Thymus (tissue), 11 donors: ENCODE measurements at regions not wholly inside any gene's neighbourhood (a gene's known extent, or its start where the extent isn't known, plus 50 kb on each side); places are given as distances from the start of the nearest gene placed in this dataset.
"Not testable (repeated sequence)": the region's sequence is repeated elsewhere in the genome, so short reads cannot be mapped to it uniquely, and the experiment has no call there.

ENCODE experiments used
- DNase-seq, 9 donors: peaks; one replicate each; pipeline ENCODE4 v3.0.0-alpha.2; 2013; ENCODE audit warnings: low spot score in 9 of 9, low read depth in 6 of 9, missing footprints in 1 of 9
- H3K27ac ChIP-seq, 2 donors: one replicate each; pipeline ENCODE4 v1.5.1; 2013; ENCODE audit warnings: control low read depth in 1 of 2, low read depth in 1 of 2, low read length in 1 of 2, mild to moderate bottlenecking in 1 of 2, moderate library complexity in 1 of 2
- H3K27me3 ChIP-seq, 2 donors: one replicate each; pipeline ENCODE4 v1.5.1; 2013; ENCODE audit warnings: low read length in 1 of 2; ENCODE audit not compliant: control insufficient read depth in 2 of 2, insufficient read depth in 1 of 2
- H3K36me3 ChIP-seq, 2 donors: one replicate each; pipeline ENCODE4 v1.5.1; 2013; ENCODE audit warnings: low read length in 1 of 2, mild to moderate bottlenecking in 1 of 2, moderate library complexity in 1 of 2; ENCODE audit not compliant: control insufficient read depth in 2 of 2, insufficient read depth in 2 of 2
- H3K4me1 ChIP-seq, 2 donors: one replicate each; pipeline ENCODE4 v1.5.1; 2013; ENCODE audit warnings: low read length in 2 of 2; ENCODE audit not compliant: control insufficient read depth in 2 of 2, insufficient read depth in 2 of 2
- H3K4me3 ChIP-seq, 2 donors: one replicate each; pipeline ENCODE4 v1.5.1; 2013; ENCODE audit warnings: low read length in 2 of 2, control low read depth in 1 of 2, mild to moderate bottlenecking in 1 of 2
- H3K9me3 ChIP-seq, 2 donors: one replicate each; pipeline ENCODE4 v1.5.1; 2013; ENCODE audit warnings: low read length in 1 of 2, mild to moderate bottlenecking in 1 of 2; ENCODE audit not compliant: control insufficient read depth in 2 of 2, insufficient read depth in 1 of 2
- WGBS: extraction: QIAGEN DNeasy Blood & Tissue Kit; methylation state at CpG from one replicate; pipeline ENCODE4 v1.1.7; 2013; 5-methylcytosine and 5-hydroxymethylcytosine counted together
- donor health status: healthy.

DNA sequence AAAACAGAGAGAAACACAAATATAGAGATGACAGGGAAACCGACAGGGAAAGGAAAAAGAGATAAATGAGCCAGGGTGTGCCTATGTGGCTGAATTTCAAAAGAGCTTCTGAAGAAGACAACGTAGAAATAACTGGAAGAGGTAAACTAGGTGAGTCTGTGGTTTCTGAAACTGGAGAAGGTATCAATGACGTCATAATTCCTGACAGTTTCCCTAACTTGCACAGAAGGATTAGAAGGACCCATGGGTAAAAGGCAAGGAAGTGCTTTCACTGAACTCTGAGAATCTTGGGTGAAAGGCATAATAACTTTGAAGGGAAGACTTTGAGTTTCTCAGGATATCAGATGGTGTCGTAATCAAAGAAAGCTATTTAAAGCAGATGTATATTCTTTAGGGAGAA is 790.8 kb upstream of the NUDT12 start:
- H3K4me1 ChIP-seq, result no peaks in the 10 kb centered on the region
- WGBS, result 87% methylated on average over 4 of the region's 4 CpGs
- no peak for DNase-seq
- no peak overlapping the region for H3K27ac ChIP-seq
- no peaks in the 10 kb centered on the region for H3K36me3 ChIP-seq
- H3K4me3 ChIP-seq, result no peak overlapping the region
- no peaks in the 10 kb centered on the region for H3K9me3 ChIP-seq
- no peaks in the 10 kb centered on the region for H3K27me3 ChIP-seq

DNA sequence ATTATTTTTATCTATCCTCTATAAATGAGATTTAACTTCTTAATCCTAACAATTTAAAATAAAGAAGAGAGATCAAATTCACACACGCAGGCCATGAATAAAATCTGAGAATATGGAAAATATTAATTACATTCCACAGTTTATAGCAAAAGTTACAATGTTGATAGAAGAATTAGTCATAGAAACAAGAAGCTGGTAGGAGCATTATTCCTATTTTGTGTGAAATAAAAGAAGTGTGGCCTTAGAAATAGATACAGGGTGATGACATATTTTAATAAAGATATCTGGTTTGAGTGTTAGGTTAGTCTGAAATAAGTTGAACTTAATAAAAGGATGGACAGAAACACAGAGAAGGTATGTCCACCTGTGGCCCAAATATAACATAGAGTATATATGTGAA is 790.4 kb upstream of the NUDT12 start:
- Histone ChIP-seq H3K27ac (no peak overlapping the region), H3K9me3 (no peaks in the 10 kb centered on the region), H3K4me3 (no peak overlapping the region), H3K36me3 (no peaks in the 10 kb centered on the region), H3K27me3 (no peaks in the 10 kb centered on the region), H3K4me1 (no peaks in the 10 kb centered on the region)
- no peak for DNase-seq
- 97% methylated on average over 1 of the region's 1 CpG for WGBS

DNA sequence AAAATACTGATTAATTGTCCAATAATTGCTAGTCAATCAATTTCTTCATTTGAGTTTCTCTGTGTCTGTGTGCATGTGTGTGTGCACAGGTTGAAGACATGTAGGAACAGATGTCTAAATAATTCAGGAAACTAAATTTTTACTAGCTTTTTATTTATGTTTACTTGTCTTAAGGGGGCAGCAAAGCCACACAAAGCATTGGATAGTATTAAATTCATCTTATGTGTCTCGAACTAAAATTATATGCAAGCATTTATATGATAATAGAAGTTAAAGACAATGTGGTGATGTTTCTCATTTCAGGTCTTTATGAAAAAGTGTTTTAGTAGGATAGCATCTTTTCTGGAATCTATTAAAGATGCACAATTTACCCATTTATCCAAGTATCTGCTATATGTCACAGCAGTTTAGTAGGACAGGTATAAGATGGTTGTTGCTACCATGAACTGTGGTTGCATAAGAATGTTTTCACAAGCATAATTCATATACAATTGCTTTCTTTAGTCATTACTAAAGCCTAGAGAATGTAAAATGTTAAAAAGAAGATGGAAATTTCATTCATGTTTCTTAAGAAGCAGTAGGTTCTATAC is 784.6 kb upstream of the NUDT12 start:
- no peak overlapping the region for H3K27ac ChIP-seq
- no peaks in the 10 kb centered on the region for H3K27me3 ChIP-seq
- H3K9me3 ChIP-seq, result no peaks in the 10 kb centered on the region
- H3K36me3 ChIP-seq, result no peaks in the 10 kb centered on the region
- WGBS, result 19% methylated on average over 1 of the region's 1 CpG
- no peak overlapping the region for H3K4me3 ChIP-seq
- H3K4me1 ChIP-seq, result no peaks in the 10 kb centered on the region
- no peak for DNase-seq

GRCh38 chr5:104345222-104346016 is 782.8 kb upstream of the NUDT12 start:
- H3K36me3 ChIP-seq, result no peaks in the 10 kb centered on the region
- no peaks in the 10 kb centered on the region for H3K27me3 ChIP-seq
- H3K4me1 ChIP-seq, result no peaks in the 10 kb centered on the region
- no peak overlapping the region for H3K27ac ChIP-seq
- WGBS, result 88% methylated on average over 7 of the region's 7 CpGs
- DNase-seq, result no peak
- no peaks in the 10 kb centered on the region for H3K9me3 ChIP-seq
- no peak overlapping the region for H3K4me3 ChIP-seq

- Histone ChIP-seq H3K9me3 (no peaks in the 10 kb centered on the region), H3K36me3 (no peaks in the 10 kb centered on the region), H3K4me3 (no peak overlapping the region), H3K27ac (no peak overlapping the region), H3K4me1 (no peaks in the 10 kb centered on the region), H3K27me3 (no peaks in the 10 kb centered on the region)
- no peak for DNase-seq
- 91% methylated on average over 2 of the region's 2 CpGs for WGBS
Measured at GRCh38 chr5:104344809-104345208, 782.2 kb upstream of the NUDT12 start.

- no peaks in the 10 kb centered on the region for H3K4me1 ChIP-seq
- DNase-seq, result no peak
- H3K9me3 ChIP-seq, result no peaks in the 10 kb centered on the region
- no peak overlapping the region for H3K4me3 ChIP-seq
- H3K36me3 ChIP-seq, result no peaks in the 10 kb centered on the region
- no peak overlapping the region for H3K27ac ChIP-seq
- H3K27me3 ChIP-seq, result no peaks in the 10 kb centered on the region
- 74% methylated on average over 1 of the region's 1 CpG for WGBS
Measured at GRCh38 chr5:104327801-104328200, 765.2 kb upstream of the NUDT12 start.

GRCh38 chr5:104326966-104327365 is 764.4 kb upstream of the NUDT12 start:
- H3K27ac ChIP-seq, result no peak overlapping the region
- DNase-seq, result no peak
- no peaks in the 10 kb centered on the region for H3K36me3 ChIP-seq
- H3K9me3 ChIP-seq, result no peaks in the 10 kb centered on the region
- no peaks in the 10 kb centered on the region for H3K27me3 ChIP-seq
- H3K4me1 ChIP-seq, result no peaks in the 10 kb centered on the region
- H3K4me3 ChIP-seq, result no peak overlapping the region

DNA sequence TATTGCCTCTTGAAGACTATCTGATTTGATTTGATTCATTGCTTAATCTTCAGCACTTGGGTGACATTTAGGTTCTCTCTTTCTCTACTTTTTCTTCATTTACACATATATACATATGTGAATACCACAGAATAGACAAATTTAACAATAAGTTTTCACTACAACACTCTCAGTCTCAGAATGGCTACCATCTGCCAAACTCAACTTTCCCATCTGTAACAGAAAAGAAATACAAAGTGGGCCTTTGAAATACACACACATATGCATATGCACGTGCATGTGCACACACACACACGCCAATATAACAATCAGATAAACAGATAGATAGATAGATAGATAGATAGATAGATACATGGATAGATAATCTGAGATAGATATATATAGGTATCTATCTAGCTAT is 762.8 kb upstream of the NUDT12 start:
- Histone ChIP-seq H3K9me3 (no peaks in the 10 kb centered on the region), H3K36me3 (no peaks in the 10 kb centered on the region), H3K27me3 (no peaks in the 10 kb centered on the region), H3K4me1 (no peaks in the 10 kb centered on the region), H3K4me3 (no peak overlapping the region), H3K27ac (no peak overlapping the region)
- 96% methylated on average over 2 of the region's 2 CpGs for WGBS
- DNase-seq, result no peak

GRCh38 chr5:104316676-104317075 is 754.1 kb upstream of the NUDT12 start:
- H3K36me3 ChIP-seq, H3K4me1 ChIP-seq, DNase-seq, H3K4me3 ChIP-seq, H3K9me3 ChIP-seq, H3K27ac ChIP-seq, H3K27me3 ChIP-seq: not testable (repeated sequence)
